Stimulated activated CD4-positive, alpha-beta T cell treated with anti-CD3 and anti-CD28 coated beads, TNF-alpha, amount 100 ng/mL, for 48 hours (primary cell): ENCODE measurements at regions not wholly inside any gene's neighbourhood (a gene's known extent, or its start where the extent isn't known, plus 50 kb on each side); places are given as distances from the start of the nearest gene placed in this dataset.

ENCODE experiments used
- DNase-seq, 3 donors: peaks; one replicate each; pipeline ENCODE4 v3.0.0-alpha.2; 2020; ENCODE audit warnings: low read depth in 3 of 3

DNA sequence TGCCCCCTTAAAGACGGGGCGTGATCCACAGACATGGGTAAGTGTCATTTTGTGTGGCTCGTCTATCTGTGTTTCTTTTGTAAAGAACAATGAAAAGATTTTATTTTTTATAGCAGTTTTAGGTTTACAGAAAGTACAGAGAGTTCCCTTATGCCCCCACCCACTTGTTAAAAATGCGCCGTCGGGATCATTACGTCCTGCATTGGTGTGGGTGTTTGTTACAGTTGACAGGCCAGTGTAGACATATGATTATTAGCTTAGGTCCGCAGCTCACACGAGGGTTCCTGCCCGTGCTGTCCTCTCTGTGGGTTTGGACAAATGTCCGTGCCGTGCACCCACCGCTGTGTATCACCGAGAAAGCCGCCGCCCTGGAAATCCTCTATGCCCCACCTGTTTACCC lies 50.5 kb downstream of the RGS12 start:
- DNase-seq: no peak

DNA sequence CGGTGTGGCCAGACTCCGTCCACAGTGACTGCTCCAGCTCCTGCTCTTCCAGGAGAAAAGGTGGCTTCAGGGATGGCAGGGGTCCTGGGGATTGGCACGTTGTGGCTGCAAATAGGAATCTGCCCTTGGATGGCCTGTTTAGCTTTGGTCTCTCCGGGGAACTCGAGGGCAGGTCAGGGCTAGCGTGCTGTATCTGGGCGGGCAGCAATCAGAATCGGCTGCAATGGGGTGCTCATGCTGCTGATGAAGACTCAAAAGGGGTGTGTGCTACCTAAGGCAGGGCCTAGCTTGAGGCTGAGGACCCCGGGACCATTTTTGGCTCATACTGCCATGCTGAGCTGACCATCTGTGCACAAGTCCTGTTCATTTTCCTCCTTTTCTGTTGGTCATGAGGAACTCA lies 51.3 kb downstream of the RGS12 start:
- no peak for DNase-seq

DNA sequence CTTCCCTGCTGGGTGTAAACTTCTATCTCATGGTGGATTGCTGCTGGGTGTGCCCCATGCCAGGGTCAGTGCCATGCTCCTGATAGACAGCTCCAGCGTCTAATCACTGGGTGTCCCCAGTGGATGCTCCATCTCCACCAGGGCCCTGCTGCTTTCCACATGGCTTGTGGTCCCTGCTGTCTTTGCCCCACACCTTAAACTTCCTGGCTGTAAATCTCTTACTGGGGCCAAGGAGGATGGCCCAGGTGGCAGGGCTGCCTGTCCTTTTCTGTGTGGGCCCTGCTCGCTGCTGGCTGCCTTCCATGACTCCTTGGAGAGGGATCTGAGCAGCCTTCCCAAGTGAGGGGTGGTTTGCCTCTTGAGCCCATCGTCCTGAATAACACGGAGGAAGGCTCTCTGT lies 51.8 kb downstream of the RGS12 start:
- DNase-seq: no peak

DNA sequence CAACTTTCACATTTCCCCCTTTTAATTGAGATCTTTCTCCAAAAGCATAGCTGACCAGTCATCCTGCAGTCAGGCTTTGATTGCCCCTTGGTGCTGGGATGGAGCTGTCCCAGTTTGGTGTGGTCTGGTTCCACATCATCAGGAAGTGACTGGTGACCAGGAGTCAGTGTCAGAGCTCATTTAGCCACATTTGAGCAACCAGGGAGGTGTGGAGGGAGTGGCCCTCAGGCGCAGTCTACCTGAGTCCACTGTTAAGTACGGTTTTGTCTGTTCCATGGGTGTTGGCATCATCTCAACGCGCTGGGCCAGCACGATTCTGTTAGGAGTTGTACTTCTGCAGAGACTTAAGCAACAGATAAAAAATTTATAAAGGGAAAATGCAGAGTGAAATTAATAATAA lies 52.6 kb downstream of the RGS12 start:
- no peak for DNase-seq

DNA sequence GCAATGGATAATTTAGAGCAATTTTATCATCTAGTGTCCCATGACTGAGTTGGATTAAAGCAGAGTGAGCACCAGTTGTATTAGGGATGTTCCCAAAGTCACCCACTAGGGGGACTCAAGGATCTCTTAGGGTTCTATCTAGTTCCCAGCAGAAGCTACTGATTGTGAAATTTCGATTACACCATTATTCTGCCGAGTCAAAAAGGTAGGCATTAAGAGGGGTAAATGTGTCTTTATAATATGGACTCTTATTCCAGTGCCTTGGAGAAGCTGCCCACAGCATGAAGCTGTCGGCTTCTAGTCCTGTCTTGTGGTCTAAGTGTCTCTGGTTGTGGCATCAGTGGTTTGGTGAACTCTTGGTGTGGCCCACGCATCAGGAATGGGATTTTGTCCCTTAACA lies 53.3 kb downstream of the RGS12 start:
- peak in 1 of 3 donors; percentile 23 for DNase-seq

DNA sequence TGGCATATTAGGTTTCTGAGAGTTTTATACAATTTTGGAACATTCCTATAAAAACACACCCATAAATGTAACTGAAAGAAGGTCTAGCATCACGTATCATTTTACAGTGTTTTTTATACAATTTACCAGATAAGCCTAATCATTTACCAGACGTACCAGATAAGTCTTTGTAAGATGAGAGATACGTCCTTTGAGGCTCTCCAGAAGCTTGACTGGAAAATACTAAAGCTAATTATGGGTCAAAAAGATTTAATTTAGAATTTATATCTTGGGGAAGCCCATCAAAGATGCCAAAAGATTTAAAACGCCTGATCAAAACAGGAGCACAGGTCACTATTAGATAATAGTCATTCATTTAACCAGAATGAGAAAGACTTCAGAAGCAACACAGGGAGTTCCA lies 55.0 kb downstream of the RGS12 start:
- no peak for DNase-seq

DNA sequence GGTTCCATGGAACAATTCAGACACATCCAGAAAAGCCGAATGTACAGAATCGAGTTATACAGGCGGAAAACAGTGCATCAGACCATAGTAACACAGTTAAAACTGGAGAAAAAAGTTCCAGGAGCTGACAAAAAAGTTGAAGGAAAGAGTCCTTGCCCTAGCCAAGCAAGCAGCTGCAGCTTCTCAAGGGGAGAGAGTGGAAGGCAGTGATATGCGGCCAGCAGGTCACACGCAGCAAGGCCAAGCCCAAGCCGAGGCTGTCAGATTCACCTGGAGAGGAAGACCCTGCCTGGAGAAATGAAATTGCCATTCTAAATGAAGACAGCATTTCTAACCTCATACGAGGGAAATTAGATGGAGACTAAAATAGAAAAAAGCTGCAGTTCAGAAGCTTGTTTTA lies 55.8 kb downstream of the RGS12 start:
- no peak for DNase-seq

DNA sequence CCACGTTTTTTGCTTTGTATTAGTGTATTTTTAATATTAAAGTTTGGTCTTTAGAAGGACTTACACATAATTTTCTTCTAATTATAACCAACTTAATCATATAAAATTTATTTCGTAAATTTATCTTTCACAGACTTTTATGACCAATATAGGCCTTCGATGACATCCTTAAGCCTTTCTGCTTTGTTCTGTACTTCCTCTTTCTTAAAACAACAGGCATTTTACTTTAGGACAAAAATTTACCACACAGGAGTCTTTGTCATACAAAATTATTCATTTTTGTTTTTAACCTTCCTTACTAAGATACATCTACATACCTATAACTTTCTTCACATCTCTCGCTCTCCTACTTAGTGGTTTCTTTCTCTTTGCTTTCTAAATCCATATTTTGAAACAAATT lies 56.3 kb downstream of the RGS12 start:
- DNase-seq: no peak

DNA sequence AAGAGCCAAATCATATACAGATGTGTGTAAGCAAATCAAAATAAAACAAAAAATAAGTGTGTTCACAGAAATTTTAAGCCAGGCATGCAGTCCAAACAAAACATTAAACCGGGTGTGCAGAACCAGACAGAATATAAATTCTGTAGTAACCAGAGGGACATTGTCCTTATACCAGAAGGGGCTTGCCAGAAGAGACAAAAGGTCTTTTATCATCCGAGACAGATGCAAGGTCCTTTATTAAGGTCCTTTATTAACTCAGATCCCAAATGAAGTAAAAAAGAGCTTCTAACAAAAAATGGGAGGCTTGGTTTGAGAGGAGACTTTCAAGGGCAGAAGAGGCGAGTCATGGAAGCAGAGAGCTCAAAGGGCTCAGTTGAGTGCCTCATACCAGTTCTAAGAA lies 59.2 kb downstream of the RGS12 start:
- no peak for DNase-seq

DNA sequence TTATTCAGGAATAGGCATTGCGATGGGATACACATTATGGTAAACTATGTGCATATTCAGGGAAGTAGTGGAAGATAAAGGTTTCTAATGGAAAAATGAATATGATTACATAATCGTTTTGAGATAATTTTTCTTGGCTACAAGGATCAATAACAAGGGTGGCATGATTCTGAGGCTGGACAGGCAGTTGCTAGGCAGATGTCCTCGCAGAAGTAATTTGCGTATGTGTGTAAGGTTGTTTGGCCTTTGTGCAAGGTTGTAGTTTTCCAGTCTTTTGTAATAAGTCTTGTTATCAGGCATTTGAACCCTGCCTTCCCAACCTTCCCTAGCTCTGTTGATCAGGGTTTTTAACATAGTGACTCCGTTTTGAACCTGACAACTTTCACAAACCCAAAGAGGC lies 59.7 kb downstream of the RGS12 start:
- no peak for DNase-seq

DNA sequence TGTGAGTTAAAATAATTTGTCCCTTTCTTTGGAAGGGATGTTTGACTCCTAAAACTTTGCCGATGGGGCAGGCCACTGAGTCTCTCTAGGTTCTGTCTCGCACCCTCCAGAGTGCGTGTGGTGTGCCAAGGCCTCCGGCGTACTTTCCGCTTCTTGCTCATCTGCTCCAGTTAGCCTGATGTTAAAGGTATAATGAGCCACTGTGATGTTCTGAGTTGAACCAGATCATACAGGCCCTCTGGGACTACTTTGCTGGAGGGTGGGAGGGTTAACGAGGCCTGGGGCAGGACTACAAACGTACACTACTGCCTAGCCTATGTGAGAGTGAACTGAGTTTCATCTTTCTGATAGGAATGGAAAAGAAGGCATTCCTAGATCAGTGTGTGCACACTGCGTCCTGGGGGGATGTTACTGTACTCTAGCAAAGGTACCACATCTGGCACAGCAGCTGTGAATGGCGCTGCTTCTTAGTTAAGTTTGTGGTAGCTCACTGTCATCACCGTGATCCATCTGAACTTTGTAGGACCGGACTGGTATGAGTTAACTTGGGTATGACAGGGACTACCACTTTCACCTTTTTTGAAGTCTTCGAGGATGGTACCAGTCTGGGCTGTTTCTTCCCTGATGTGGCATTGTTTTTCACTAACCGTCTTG lies 60.2 kb downstream of the RGS12 start:
- no peak for DNase-seq

DNA sequence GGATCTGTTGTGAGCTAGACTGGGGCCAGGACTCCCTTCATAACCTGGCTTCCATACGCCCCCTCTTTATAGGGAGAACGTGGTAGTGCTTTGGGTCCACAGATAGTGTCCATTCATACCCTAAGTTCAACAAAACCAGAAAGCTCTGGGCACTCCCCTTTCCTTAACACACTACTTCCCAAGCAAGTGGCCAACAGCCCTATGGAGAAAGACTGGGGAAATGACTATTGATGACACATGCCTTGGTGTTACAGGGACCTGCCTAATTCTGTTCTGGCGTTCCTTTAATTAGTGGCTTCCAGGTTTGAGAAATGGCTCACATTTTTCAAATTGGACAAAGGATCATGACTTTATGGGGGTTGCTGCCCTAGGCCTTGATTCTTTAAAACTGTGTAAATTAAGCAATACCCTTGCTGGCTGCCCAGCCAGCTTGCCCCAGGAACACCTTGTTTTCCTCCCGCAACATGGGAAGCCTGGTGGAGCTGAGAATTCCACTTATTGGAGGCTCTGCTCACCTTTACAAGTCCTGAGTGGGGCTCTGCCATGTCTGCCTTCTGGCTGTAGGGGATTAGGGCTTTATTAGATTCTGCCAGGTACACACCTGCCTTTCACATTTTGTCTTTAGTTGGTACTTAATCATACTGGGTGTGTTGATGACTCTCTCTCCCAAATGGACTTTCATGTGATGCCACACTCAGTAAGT lies 61.1 kb downstream of the RGS12 start:
- no peak for DNase-seq

DNA sequence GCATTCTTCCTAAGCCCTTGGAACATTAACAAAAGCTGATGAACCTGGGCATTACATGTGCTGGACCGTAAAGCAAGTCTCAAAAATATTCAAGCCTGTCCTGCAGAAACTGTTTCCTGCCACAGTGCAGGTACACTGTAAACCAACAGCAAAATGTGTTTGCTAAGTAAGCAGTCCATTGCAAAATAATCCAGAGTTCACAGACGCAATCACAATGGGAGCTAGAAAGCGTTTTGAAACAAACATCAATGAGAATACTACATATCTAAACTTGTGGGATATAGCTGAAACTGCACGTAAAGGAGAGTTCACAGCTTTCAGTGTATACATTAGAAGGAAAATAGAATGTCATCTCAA lies 61.6 kb downstream of the RGS12 start:
- DNase-seq: no peak

DNA sequence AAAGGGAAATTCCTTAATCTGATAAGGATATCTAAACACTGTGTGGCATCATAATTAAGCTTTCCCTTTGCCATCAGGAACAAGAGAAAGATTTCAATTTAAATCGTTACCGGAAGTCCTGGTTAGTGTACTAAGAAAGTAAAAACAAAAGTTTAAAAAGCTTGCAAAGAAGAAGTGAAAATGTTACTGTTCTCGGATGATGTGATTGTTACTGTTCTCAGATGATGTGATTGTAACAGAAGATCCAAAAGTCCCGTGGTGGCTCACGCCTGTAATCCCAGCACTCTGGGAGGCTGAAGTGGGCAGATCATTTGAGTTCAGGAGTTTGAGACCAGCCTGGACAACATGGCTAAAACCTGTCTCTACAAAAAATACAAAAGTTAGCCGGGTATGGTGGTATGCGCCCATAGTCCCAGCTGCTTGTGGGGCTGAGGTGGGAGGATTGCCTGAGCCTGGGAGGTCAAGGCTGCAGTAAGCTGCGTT lies 62.5 kb downstream of the RGS12 start:
- no peak for DNase-seq

DNA sequence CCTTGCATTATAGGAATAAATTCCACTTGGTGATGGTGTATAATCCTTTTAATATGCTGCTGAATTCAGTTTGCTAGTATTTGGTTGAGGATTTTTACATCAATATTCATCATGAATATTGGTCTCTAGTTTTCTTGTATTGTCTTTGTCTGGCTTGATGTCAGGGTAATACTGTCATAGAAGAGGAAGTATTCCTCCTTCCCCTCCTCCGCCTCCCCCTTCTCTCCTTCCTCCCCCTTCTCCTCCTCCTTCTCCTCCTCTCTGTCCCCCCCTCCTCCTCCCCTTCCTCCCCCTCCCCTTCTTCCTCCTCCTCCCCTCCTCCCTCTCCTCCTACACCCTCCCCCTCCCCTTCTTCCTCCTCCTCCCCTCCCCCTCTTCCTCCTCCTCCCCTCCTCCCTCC lies 65.8 kb downstream of the RGS12 start:
- no peak for DNase-seq

DNA sequence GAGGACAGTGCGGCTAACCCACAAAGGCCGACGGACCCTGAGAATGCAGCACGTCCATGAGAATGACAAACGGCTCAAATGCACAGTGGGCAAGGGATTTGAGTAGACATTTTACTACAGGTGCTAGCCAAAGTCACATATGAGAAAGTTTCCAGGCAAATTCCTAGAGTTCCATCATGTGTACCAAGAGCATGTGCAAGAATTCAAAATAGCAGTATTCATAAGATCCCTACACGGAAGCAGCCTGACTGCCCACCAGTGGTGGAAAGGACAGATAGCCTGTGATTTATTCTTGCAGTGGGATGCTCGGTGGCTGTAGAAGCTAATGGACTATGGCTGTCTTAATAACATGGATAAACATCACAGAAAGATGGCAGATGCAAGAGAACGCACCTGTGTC lies 68.0 kb downstream of the RGS12 start:
- no peak for DNase-seq

DNA sequence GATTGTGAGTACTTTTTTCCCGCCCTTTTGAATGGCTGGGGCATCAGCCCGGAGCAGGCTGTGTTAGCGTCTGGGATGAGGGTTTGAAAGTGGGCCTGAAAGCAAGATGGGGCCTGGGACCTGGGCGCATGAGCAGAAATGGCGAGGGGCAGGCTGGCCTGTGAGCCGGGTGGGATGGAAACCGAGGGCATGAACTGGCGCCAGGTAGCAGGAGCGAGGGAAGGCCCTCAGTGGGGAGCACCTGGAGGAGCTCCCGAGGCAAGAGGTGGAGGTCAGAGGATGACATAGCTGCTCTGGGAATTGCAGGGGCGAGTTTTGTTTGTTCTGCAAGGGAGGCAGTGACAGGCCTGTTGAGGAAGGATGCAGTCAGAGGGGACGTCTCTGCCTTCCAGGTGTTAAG lies 68.6 kb downstream of the RGS12 start:
- DNase-seq: no peak

DNA sequence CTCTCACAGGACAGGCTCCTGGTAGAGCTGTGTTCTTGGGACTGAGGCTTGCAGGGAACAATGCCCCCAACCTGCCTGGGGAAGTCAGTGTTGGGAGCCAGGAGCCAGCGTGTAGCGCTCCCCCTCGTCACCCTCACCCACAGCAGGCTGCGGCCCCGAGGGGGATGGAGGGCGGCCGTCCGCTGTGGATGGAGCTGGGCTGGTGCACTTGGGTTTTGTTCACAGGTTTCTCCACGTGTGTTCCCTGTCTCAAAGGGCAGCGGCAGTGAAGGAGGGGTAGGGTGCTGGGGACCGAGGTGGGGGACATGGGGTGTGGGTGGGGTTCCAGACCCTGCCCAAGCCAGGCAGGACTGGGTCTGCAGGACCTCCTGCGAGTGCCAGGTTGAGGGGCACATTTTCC lies 69.1 kb downstream of the RGS12 start:
- no peak for DNase-seq

DNA sequence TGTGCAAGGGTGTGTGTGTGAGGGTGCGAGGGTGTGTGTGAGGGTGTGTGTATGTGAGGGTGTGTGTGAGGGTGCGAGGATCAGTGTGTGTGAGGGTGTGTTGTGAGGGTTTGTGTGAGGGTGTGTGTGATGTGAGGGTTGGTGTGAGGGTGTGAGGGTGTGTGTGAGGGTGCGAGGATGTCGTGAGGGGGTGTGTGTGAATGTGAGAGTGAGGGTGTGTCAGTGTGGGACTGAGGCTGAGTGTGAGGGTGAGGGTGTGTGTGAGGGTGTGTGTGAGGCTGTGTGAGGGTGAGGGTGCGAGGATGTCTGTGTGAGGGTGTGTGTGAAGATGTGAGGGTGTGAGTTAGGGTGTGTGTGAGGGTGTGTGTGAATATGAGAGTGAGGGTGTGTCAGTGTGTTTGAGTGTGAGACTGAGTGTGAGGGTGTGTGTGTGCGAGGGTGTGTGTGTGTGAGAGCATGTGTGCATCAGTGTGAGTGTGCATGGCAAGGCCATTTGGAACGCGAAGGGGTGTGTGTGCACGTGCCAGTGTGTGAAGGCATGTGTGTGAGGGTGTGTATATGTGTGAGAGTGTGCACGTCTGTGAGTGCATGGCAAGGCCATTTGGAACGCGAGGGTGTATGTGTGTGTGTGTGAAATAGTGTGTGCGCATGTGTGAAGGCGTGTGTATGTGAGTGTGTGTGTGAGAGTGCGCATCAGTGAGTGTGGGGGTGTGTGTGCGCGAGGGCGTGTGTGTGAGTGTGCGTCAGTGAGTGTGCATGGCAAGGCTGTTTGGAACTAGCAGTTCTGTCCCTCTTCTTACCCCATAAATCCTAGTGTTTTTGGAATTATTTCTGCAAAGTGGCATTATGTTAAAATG lies 69.8 kb downstream of the RGS12 start:
- no peak for DNase-seq

DNA sequence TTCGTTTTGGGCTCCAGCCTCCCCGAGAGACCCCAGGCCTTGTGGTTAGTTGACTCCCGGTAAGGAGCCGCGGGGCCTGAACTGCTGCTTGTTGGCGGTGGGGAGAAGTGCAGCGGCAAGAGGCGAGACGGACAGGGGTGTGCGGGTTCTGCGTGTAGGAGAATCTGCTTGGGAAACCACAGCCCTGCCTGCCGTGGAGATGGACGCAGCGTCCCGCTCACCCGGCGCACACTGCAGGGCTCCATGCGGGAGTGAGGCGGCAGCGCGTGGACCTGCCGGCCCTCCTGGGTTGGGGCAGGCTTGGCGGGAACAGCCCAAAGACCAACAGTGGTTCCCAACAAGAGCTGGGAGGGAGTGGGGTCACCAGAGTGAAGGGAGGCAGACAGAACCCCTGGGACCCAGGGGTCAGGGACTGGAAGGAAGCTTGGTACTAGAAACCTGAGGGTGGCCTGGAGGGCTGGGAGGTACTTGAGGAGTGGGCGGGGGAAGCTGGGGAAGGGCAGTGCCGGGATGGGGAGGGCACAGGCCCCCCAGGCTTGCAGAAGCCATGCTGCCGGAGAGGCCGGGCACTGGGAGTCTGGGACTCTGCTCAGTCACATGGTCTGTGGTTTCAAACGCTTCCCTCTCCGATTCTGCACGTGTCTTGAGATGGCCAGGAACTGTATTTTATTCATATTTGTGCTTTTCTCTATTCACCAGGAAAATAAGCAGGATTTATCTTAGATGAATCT lies 70.8 kb downstream of the RGS12 start:
- no peak for DNase-seq

DNA sequence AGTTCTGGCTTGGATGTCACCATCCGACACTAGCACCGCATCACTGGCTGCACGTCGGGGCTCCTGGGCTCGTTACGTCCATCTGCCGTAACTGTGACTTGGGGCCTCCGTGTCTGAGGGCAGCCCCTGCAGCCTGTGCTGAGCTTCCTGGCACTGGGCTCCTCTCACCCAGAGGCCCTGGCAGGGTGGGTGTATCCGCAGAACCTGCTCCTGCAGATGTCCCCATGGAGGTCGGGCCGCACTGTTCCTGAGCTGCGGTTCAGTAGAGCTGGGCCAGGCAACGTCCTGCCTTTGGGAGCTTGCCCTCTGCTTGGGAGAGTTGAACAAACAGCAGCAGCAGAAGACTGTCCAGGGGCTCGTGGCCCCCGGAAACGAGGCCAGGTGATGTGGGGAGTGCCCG lies 71.4 kb downstream of the RGS12 start:
- no peak for DNase-seq

DNA sequence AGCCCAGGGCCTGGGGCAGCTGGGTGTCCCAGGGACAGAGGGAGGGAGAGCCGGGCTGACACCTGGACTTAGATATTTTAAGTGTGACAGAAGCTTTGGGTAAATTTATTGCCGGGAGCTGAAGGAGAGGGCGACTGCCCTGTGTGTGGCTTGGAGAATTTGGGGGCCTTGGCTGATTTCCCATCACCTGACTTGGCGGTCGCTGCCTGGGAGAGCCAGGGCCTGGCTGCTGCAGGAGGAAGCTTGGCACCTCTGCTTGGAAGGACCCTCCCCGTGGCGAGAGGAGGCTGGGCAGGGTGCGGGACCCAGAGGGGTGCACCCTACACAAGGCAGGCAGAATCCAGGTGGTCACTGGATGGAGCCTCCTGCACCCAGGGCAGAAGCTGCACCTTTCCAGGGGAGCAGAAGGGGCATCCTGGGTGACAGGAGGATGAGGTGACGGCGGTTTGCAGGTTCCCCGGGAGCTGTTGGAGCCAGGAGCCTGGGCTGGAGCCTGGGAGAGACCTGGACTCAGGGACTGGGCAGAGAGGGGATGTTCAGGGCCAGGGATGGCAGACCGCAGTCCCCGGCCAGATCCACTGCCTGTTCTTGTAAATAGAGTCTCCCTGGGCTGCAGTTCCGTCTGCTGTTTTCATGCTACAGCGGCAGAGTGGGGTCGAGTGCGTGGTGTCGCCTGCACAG lies 72.0 kb downstream of the RGS12 start:
- DNase-seq: no peak
